ENCODE measurements at regions not wholly inside any gene's neighbourhood (a gene's known extent, or its start where the extent isn't known, plus 50 kb on each side); places are given as distances from the start of the nearest gene placed in this dataset.
A peak's percentile ranks its signal among the peaks of the same experiment; 100 is the strongest.

DNA sequence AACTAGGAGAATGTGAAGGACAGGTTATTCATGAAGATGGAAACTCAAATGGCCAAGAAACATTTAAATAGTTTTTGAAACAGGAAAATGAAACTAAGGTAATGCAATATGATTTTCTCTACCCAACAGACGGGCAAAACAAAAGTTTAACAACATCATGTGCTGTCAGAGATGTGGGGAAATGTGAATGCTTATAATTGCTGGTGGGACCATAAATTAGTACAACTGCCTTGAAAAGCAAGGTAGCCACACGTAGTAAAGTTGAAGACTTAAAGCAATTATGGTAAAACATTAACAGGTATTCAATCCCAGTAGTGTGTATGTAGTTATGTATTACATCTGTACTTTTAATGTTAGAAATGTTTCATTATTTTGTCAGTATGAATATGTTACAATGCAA is 57.0 kb upstream of the C3orf80 start:
- ChIA-PET CTCF (interaction anchor here (3.2 kb wide), 1 partner anchor 18 kb away, joined by 11 read pairs; no protein-coding TSS in a partner anchor), POLR2A (no interaction called here)
- no peak for DNase-seq (ENCODE audit: extremely low spot score)
- TF ChIP-seq, protein P1, sequence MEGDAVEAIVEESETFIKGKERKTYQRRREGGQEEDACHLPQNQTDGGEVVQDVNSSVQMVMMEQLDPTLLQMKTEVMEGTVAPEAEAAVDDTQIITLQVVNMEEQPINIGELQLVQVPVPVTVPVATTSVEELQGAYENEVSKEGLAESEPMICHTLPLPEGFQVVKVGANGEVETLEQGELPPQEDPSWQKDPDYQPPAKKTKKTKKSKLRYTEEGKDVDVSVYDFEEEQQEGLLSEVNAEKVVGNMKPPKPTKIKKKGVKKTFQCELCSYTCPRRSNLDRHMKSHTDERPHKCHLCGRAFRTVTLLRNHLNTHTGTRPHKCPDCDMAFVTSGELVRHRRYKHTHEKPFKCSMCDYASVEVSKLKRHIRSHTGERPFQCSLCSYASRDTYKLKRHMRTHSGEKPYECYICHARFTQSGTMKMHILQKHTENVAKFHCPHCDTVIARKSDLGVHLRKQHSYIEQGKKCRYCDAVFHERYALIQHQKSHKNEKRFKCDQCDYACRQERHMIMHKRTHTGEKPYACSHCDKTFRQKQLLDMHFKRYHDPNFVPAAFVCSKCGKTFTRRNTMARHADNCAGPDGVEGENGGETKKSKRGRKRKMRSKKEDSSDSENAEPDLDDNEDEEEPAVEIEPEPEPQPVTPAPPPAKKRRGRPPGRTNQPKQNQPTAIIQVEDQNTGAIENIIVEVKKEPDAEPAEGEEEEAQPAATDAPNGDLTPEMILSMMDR (IDR thresholded peaks at IDR 0.05; ENCODE audit: control extremely low read depth, extremely low read depth, low read depth, missing control alignments) = no peak

DNA sequence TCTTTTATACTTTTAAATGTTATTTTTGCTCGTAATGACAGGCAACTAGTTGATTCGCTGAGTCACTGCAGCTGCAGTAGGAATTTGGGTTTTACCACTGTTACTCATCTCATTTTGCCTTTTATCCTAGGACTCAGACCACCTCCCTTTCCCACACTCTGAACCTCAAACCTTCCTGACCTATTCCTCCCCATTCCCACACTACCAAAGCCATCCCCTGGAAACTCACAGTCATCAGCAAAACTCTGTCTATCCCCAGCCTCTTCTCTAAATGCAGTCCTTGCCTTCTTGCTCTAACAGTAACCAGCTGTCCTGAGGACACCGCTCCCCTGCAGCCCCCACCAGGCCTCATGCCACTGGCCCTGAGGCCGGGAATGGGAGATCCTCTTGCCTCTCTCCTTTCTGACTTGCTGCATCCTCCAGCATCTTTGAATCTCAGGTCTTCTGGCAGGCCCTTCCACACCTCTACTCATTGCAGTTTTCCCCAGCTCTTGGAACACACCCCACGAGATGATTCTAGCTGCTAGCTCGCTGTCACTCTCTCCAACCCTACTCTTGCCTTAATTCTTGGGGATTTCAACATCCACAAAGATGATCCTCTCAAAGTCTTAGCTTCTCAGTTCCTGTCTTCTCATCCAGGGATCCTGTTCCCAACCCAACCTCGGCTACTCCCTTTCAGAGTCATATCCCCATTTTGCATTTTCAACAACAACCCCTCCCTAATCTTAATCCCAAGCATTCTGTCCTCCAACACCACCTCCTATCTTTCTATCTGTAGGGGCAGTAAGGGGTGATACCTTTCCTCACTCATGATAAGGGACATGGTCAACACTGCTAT is 55.9 kb upstream of the C3orf80 start:
- ChIA-PET POLR2A (no interaction called here), CTCF (interaction anchor here (0.9 to 3.2 kb wide), 4 partner anchors 17 to 285 kb away, joined by 3 to 11 read pairs (median 4); no protein-coding TSS in a partner anchor)
- TF ChIP-seq, protein P1 (IDR thresholded peaks at IDR 0.05; ENCODE audit: control extremely low read depth, extremely low read depth, low read depth, missing control alignments) = no peak
- DNase-seq (ENCODE audit: extremely low spot score) = no peak

DNA sequence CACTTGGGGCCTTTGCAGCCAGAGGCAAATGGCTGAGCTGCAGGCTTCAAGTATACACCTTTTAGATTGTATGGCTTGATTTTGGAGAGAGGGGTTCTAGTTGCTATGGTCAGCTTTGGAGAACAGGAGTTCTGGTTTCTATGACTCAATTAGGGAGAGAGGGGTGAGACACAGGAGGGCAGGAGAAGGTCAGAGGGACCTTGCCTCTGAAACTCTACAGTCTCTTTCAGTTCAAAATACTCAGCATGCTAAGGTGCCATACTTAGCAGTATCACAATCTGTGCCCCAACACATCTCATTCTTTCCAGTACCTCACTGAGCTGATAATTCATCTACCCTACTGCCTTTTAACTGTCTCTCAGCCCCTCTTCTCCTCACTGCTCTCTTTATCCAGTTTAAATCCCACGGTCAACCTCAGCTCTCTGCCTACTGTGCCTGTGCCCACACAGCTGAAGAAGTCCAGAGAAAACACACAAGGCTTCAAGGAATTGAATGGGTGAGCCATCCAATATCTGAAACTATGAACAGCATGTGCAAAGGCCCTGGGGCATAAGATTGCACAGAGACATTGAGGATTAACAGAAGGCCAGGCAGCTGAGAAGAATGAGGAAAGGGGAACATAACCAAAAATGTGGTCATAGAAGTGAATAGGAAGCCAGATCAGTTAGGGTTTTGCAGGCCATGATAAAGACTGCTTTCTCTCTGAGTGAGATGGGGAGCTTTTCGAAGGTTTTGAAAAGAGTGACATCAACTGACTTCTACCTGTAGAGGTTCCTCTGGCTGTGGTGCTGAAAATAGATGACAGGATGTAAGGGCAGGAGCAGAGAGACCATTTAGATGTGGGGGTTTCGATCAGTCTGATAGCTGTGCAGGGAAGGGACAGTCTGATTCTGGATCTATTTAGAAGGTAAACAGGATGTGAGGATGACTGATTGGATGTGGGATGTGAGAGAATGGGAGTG is 54.5 kb upstream of the C3orf80 start:
- TF ChIP-seq, protein P1 (IDR thresholded peaks at IDR 0.05; ENCODE audit: control extremely low read depth, extremely low read depth, low read depth, missing control alignments) = no peak
- ChIA-PET CTCF (interaction anchor here (1.1 to 3.7 kb wide), 3 partner anchors 8 to 138 kb away, joined by 3 to 22 read pairs (median 11); no protein-coding TSS in a partner anchor), POLR2A (no interaction called here)
- DNase-seq (ENCODE audit: extremely low spot score) = peak; percentile 20

DNA sequence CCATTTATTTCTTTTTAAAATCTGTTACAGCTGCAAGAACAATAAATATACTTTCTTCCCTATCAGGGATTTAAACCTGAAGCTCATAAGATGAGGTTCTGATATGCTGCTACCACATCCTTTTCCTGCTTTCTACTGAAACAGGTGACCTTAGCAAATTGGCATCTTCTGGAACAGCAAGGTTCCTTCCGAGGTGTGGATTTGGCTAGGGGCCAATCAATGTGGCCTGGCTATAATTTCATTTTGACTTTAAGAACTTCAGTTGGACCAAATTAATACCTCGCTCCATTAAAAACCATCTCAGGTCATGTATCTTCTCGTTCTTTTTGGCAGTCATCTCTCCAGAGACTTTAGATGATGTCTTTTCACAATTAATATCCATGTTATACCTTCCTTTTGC is 53.4 kb upstream of the C3orf80 start:
- CTCF ChIA-PET = interaction anchor here (1.1 to 3.7 kb wide), 4 partner anchors 9 to 37 kb away, joined by 3 to 22 read pairs (median 5); no protein-coding TSS in a partner anchor
- DNase-seq (ENCODE audit: extremely low spot score) = no peak
- TF ChIP-seq, protein P1 (IDR thresholded peaks at IDR 0.05; ENCODE audit: control extremely low read depth, extremely low read depth, low read depth, missing control alignments) = no peak
- POLR2A ChIA-PET = no interaction called here

DNA sequence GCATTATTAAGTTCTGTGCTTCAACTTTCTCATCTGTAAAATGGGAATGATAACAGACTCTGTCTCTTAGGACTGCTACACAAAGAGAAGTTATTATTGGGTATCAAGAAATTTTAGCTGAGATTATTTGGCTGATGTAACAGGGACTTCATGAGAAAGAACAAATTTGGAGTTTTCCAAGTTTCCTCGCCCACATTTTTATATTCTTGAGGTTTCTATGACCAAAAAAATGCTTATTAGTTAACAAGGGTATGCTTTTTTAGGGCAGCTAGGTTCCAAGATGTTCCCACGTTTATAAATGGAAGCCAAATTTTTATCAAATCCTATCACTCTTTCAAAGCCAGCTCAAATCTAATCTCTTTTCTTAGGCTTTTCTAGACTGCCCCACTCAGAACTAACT is 50.6 kb upstream of the C3orf80 start:
- POLR2A ChIA-PET = no interaction called here

More for the DNA sequence above, 50.6 kb upstream of the C3orf80 start:
- DNase-seq (ENCODE audit: extremely low spot score) = no peak
- CTCF ChIA-PET = interaction anchor here (0.8 to 1.6 kb wide), 4 partner anchors 10 to 20 kb away, joined by 3 to 7 read pairs (median 4); no protein-coding TSS in a partner anchor
- TF ChIP-seq, protein P1 (IDR thresholded peaks at IDR 0.05; ENCODE audit: control extremely low read depth, extremely low read depth, low read depth, missing control alignments) = no peak
